NCI-H2107 treated with DMSO at 0.1 percent for 48 hours (cell line): ENCODE measurements at regions not wholly inside any gene's neighbourhood (a gene's known extent, or its start where the extent isn't known, plus 50 kb on each side); places are given as distances from the start of the nearest gene placed in this dataset.
"Not testable (repeated sequence)": the region's sequence is repeated elsewhere in the genome, so short reads cannot be mapped to it uniquely, and the experiment has no call there.

ENCODE experiments used
- DNase-seq: peaks from one replicate; lab custom pipeline; 2025; ENCODE audit not compliant: unreplicated experiment; lab: John Stamatoyannopoulos, UW

DNA sequence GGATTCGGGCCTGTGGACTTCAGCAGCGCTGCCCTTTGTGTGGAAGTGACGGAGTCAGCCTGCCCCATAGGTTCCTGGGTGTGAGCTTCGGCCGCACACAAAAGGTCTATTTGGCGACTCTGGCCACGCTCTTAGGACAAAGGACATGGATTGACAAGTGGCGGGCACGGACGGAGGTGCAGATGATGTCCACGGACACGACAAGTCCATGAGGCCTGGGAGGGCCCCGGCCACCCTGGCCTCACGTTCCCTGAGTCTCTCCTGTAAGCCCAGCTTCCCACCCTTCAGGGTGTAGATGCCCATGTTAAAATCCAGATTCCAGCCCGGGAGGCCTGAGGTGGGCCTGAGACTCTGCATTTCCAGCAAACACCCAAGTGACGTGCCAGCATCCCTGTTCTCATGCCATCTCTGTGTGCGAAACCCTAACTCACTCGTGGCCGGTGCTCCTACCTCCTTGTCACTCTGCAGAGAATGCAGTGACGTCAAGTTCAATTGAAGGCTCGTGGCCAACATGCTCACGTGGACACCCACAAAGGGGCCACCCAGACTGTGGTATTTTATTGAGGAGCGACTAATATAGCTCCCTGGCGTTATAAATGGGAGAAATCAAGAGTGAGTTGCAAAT lies 111.7 kb downstream of the RTP5 start:
- no peak for DNase-seq

DNA sequence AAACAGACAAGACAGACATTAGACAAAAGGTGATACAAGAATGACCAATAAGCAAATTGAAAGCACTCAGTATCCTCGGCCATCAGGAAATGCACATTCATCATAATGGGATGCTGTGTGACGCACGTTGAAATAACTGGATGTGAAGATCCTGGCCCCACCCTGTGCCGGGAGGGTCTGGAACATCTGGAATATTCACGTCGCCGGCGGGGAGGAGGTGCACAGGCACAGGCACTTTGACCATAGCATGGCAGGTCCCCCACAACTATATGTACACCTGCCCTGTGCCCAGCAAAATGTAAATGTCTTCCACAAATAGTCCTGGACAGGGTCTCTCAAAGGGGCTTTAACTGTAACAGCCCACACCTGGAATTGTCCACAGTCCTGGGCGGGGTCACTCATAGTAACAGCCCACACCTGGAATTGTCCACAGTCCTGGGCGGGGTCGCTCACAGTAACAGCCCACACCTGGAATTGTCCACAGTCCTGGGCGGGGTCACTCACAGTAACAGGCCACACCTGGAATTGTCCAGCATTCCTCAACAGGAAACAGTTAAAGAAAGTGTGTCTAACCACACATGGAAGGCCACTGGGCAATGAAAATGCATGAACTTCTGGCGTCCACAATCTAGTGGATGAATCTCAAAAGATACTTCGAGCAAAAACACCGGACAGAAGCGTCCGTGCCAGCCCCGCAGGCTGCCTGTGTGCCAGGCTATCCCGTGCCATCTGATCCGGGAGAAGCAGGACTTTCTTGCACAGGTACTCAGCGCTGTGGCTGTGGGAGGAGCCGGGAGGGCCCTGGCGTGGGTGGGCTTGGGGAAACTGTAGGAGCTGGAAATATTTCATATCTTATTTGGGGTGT lies 113.4 kb downstream of the RTP5 start:
- no peak for DNase-seq

DNA sequence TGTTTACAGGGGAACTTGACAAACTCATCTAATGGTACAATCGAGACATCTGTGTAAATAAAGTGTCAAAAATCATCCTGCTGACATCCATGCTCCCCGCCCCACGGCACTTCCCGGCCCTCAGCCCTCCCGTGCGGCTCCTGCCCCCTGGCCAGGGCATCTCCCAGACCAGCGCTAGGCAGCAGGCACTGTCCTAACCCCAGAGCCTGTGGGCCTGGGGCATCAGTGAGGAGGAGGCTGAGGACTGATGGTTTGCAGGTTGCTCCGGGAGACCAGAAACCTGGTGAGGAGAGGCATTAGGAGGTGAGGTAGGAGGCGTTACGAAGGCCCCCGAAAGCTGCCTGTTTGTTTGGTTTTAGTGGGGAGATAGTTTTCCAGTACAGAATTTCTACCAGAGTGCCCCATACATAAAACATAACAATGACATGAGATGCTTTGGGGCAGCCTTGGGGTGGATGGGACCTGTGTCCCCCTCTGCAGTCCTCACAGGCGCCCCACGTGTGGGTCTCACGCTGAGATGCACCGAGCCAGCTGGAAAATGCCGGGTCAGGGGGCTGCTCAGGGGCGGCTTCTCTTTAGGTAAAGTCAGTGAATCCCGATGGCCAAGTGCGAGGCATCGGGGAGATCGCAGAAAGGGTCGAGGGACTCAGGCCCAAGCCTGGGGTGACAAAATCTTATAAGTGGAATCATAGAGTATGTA lies 114.2 kb downstream of the RTP5 start:
- no peak for DNase-seq

DNA sequence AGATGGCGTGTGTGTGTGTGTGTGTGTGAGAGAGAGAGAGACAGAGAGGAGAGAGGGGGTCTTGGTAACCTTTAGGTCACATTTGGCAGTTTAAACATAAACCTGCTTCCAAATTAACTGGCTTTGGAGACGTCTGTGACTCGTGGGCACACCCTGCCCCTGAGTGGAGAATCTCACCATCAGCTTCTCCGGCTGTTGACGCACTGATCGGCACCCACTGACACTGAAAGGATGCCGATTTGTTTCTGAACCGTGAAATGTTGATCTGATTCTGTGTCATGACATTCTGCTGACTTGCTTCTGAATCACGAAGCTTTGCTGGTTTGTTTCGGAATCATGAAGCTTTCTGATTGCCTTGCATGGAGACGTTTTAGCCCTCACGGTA lies 114.7 kb downstream of the RTP5 start:
- DNase-seq, result no peak

DNA sequence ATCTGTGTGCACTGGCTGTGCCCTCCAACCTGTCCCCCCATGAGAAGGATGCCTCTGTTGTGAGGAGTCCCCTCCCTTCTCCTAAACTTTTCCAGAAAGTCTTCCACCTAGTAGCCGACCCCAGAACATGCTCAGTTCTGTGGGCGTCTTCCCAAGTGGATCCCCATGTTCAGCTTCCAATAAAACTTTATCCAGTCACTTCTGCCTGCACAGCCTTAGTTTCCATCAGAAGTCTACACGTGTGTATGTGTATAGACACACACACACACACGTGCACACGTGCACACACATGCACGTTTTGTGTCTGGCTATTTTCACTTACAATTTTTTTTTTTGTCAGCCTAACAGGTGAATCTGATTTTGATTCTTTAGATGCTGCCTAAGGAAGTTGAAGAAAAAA lies 115.1 kb downstream of the RTP5 start:
- no peak for DNase-seq

DNA sequence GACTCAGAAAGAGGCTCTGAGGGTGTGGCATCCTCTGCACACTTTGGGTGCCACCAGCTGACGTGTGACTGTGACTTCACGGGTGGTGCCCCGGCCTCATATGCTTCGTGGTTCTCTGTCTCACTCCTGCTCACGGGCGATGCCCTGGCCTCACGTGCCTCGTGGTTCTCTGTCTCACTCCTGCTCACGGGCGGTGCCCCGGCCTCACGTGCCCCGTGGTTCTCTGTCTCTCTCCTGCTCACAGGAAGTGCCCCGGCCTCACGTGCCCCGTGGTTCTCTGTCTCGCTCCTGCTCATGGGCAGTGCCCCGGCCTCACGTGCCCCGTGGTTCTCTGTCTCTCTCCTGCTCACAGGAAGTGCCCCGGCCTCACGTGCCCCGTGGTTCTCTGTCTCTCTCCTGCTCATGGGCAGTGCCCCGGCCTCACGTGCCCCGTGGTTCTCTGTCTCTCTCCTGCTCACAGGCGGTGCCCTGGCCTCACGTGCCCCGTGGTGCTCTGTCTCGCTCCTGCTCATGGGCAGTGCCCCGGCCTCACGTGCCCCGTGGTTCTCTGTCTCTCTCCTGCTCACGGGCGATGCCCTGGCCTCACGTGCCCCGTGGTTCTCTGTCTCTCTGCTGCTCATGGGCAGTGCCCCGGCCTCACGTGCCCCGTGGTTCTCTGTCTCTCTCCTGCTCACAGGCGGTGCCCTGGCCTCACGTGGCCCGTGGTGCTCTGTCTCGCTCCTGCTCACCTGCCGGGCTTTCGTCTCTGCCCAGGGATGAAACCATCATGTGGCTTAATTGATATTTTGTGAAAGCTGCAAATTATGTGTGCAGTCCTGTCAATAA lies 115.8 kb downstream of the RTP5 start:
- not testable (repeated sequence) for DNase-seq

DNA sequence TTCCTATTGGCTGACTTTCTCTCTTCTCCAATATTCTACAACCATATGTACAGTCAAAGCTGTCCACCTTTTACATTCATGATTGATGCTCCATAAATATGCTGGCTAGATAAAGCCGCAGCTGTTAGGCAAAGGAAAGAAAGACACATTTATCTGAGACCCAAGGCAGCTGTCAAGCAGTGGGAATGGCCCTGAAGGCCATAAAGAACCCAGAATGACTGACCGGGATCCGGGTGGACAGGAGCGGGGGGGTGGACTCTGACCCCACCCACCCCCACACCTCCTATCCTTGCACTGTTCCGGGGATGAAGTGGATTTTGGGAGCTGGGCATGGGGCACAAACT lies 116.4 kb downstream of the RTP5 start:
- DNase-seq, result no peak

DNA sequence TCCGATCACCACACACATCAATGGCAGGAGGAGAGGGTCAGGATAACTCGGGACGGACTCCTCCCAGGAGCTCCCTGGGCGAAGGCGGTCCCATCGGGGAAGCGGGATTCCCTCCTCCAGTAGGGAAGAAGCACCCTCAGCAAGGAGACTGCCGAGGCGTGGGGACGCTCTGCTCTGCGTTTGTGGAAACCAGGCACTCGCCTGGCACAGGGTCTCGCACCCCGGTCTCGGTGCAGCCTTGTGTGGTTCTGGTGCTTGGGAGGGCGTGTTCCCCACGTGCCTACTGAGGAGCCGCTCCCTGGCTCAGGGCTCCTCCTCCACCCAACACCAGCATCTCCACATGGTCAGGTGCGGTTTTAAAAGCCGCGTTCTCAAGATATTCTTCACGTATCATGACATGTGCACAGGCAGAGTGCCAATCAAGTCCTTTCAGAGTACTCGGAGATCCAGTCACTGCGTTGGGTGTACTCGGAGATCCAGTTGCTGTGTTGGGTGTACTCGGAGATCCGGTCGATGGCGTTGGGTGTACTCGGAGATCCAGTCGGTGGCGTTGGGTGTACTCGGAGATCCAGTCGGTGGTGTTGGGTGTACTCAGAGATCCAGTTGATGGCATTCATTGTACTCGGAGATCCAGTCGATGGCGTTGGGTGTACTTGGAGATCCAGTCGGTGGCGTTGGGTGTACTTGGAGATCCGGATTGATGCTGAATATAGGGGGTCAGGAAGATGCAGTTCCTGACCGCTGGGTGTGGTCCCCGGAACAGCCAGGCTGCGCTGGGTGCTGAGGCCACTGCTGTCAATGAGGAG lies 117.5 kb downstream of the RTP5 start:
- DNase-seq, result no peak

DNA sequence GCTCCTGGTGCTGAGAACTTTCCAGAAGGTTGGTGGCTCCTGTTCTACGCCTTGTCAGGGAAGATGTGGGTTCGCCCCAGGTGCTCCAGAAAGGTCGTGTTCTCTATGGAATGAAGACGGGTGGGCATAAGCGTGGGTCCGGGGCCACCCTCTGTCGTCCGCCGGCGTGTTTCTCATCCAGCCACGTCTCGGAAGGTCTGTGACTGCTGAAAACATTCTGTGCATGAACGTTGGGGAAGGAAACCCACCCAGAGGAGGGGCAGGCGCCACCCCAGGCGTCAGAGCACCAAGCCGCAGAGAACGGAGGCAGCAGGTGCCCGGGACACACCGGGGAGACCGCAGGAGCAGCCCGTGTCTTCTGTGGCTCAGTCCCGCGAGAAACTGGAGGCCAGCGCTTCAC lies 118.2 kb downstream of the RTP5 start:
- DNase-seq, result no peak

DNA sequence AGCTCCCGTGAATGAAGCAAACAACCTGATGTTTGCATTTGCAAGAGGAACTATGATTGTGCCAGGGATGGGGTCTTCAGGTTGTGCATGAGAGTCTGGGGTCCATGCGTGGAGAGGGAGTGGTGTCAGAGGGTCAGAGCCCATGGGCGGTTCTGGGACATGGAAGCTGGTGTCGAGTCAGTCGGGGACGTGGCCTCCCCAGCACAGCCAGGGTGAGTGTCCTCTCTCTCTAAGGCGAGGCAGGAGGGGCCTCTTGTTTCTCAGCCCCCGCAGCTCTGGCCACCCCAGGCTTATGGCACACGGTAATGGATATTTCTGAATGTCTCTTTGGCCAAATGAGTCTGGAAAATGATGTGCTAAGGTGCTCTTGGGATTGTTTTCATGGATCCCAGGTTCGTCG lies 118.6 kb downstream of the RTP5 start:
- DNase-seq, result no peak

DNA sequence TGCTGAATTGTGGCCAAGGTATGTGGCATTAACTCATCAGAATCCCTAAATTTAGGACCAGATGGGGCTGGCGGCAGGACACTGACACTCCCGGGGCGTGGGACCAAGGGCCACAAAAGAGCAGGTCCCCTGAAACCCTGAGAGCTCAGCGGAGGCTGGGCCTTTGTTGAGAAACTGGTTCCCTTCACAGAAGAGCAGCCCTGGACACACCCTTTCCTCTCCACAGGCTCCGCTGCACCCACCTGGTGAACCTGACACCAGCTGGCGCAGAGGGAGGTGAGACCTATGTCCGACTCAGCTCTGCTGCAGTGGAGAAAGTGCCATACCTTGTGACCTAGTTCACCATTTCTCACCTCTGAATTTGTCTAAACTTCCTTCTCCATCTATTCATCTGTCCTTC lies 119.5 kb downstream of the RTP5 start:
- no peak for DNase-seq

DNA sequence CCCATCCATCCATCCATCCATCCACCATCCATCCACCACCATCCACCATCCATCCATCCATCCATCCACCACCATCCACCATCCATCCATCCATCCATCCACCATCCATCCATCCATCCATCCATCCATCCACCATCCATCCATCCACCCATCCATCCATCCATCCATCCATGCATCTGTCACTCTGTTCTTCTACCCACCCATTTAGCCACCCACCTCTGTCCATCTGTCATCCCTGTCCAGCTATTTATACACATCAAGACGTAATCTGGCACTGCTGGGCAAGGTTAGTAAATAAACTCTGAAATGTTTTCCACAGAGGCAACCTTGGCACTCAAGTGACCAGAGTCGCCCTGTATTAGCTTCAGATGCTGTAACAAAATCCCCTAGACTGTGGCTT lies 120.9 kb downstream of the RTP5 start:
- DNase-seq, result no peak

DNA sequence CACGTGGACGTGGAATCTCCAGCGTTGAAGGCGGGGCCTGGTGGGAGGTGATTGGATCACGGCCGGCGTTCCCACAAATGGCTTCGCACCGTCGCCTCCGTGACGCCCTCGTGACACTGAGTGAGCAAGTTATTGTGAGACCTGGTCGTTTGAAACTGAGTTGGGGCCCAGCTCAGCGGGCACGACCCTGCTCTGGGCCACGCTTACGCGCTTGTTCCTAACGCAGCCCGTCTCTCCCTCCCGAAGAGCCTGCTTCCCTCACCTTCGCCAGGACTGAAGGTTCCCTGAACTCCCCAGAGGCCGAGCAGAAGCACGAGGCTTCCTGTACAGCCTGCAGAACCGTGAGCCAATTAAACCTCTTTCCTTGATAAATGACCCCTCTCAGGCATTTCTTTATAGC lies 121.8 kb downstream of the RTP5 start:
- DNase-seq, result no peak

DNA sequence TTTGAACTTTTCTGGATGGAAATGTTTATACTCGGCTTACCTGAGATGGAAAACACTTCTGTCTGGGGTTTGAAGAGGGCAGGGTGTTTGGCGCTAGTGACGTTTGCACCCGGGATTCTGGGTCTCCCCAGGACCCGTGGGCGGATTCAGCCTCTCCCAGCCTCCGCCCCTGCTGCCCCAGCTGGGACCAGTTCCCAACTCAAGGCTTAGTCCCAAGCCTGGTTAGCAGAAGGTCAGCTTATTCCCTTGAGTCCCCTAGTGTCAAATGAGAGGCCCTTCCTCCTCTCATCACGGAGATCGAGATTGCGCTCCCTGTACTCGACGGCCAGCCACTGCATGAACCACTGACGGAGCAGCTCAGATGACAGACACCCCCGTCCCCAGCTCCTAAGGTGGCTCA lies 123.2 kb downstream of the RTP5 start:
- no peak for DNase-seq

DNA sequence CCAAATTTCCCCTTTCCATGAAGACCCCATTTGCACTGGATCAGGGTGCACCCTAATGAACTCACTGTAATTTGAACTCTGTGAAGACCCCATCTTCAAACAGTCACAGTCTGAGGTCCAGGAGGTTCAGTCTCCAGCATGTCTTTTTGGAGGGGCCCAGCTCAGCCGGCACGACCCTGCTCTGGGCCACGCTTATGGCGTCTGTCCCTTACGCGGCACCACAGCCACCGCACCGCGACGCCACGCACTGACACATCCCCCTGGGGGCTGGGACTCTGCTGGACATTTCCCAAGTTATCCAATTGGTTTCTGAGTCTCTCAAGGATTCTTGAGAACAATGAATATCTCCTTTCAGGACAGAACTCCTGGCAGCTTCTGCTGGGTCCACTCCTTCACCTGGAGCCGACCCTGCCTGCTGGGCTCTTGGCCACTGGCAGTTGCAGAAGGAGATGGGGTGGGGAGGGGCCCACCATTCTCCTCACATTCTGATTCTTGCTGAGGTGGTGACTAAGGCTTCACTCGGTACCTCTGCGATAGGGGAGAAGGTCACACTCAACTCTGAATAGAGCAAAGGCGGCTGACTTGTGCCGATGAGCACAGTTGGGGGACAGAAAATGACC lies 124.0 kb downstream of the RTP5 start:
- DNase-seq, result no peak

DNA sequence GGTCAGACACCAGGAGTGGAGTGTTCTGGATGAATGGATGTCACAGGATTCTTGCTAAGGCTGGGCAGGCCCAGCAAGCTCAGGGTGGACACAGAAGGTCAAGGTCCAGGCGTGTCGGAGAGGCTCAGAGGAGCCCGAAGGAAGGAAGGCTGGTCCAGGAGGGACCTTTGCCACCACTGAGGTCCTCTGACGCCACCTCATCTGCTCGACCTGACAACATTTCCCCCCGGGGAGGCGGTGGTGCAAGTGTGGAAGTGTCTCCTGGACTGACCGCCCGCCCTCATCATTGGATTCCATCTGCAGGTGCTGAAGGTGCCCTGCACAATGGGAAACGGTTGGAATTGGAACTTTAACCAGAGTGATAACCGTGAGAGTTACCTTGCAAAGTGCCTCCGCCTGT lies 124.6 kb downstream of the RTP5 start:
- DNase-seq, result no peak

DNA sequence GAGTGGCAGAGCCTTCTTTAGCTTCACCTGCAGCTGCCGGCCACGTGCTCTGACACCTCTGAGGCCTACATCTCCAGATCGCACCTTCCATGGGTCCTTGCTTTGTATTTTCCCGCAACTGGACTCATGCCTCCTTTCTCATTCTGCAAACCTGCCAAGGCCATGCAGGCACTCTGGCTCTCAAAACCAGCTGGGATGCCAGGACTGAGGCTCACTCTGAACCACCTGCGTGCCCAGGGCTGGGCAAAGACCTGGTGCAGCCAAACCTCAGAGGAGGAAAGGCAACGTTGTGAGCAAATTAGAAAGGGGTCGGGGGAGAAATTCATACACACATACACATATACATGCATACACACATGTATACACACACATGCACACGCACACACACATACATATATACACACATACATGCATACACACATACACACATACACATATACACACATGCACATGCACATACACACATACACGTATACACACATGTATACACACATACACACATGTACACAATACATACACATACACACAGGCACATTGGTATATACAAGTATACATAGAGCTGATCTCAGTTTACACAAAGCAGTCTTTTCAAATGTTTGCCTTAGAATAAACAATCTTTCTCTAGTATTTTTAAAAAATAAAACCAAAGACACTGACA lies 125.2 kb downstream of the RTP5 start:
- DNase-seq, result no peak

DNA sequence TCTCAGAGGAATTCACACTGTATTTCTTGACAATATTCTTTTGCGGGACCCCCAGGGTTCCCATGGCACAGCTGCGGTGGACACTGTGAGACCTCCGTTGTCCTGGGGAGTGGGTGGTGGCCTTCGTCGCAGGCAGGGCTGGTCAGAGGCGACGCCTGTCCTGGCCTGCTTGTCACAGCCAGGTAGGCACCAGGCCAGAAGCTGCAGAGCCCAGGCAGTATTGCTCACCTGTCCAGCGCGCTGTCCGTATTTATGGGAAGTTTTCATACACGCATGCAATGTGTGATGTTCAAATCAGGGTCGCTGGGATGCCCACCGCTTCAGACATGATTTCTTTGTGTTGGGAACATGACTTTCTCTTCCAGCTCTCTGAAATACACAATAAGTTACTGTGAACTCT lies 126.6 kb downstream of the RTP5 start:
- DNase-seq, result no peak

DNA sequence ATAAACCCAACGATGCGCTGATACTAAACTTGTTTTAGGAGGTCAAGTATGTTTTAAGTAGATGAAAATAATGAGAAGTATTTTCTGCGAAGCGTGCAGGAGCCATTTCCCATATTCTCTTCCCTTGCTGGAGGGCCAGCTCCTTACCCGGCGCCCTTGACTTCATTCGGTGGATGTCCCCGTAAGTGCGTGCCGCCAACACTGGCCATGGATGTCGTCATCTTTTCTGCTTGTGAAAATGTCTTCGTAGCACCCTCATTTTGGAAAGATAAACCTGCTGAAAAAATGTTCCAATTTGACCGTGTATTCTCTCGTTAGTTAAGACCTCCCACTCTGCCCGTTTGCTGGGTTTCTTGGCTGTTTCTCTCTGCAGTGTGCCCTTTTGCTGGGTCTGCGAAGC lies 127.5 kb downstream of the RTP5 start:
- no peak for DNase-seq

DNA sequence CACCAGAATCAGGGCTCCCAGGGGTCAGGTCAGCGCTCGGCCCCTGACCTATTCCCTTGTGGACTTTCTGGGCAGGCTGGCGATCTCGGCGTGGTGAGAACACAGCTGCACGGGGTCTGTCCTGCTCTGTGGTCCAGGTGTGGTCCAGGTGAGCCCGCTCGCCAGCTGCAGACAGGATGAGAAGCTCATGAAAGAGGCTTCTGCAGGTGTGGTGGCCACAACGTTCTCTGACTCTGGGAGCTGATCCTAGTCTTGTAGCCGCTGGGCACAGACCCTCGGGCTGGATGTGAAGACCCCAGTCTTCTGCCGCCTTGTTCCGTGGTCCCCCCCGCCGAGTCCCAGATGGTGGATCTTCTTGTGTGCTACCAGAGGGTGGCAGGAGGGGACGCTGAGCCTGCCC lies 129.7 kb downstream of the RTP5 start:
- no peak for DNase-seq
